Activated CD8-positive, alpha-beta T cell treated with anti-CD3 and anti-CD28 coated beads for 36 hours (primary cell): ENCODE measurements at regions not wholly inside any gene's neighbourhood (a gene's known extent, or its start where the extent isn't known, plus 50 kb on each side); places are given as distances from the start of the nearest gene placed in this dataset.

Experiments used
- ATAC-seq: fragments of 200-7000 bp; cut with Tn5 transposase; one replicate; pipeline ENCODE4 v1.10.0; 2021; ENCODE audit warnings: mild to moderate bottlenecking, moderate library complexity
- CTCF ChIA-PET: fragments of 350-600 bp; sonication (Branson Sonifier 250); formaldehyde crosslinking; loops from one replicate; lab custom pipeline; 2021; ENCODE audit warnings: antibody characterized with exemption; lab: Charles Lee
- POLR2A ChIA-PET: fragments of 350-600 bp; sonication (Branson Sonifier 250); formaldehyde crosslinking; loops from one replicate; lab custom pipeline; 2021; ENCODE audit warnings: antibody characterized with exemption; lab: Charles Lee
- DNase-seq: peaks from one replicate; pipeline ENCODE4 v3.0.0-alpha.2; 2020
- H3K27ac Mint-ChIP-seq: one replicate; pipeline ENCODE4 v1.8.0; 2021; ENCODE audit warnings: mild to moderate bottlenecking, mixed read lengths
- H3K27me3 Mint-ChIP-seq: one replicate; pipeline ENCODE4 v1.8.0; 2021; ENCODE audit warnings: mixed read lengths
- H3K36me3 Mint-ChIP-seq: one replicate; pipeline ENCODE4 v1.8.0; 2021; ENCODE audit warnings: low read depth, mixed read lengths
- H3K4me1 Mint-ChIP-seq: one replicate; pipeline ENCODE4 v1.8.0; 2021; ENCODE audit warnings: low read depth, mixed read lengths
- H3K4me3 Mint-ChIP-seq: one replicate; pipeline ENCODE4 v1.8.0; 2021; ENCODE audit warnings: mild to moderate bottlenecking, moderate library complexity, mixed read lengths
- H3K9me3 Mint-ChIP-seq: one replicate; pipeline ENCODE4 v1.8.0; 2021; ENCODE audit warnings: mixed read lengths
- intact Hi-C: fragments of 100-400 bp; cut with micrococcal nuclease; formaldehyde crosslinking; loops from one replicate; pipeline ENCODE4 v1.10.0; 2022
- TF ChIP-seq, protein P1 (sequence below): fragments of 200-600 bp; IDR thresholded peaks from one replicate; pipeline ENCODE4 v1.8.0; 2022; ENCODE audit warnings: antibody characterized with exemption, mild to moderate bottlenecking

GRCh38 chr13:39210961-39211534, 172.8 kb downstream of the NHLRC3 start:
- Mint-ChIP-seq H3K4me3 (no peak overlapping the region), H3K27me3 (peaks cover 18% of the 10 kb centered on the region)
- intact Hi-C loops, result no loop called here

GRCh38 chr13:39215971-39216370, 177.7 kb downstream of the NHLRC3 start:
- H3K27ac Mint-ChIP-seq, result no peak overlapping the region
- ChIA-PET CTCF (no interaction called here), POLR2A (no interaction called here)

More at GRCh38 chr13:39210961-39211534, 172.8 kb downstream of the NHLRC3 start:
- POLR2A ChIA-PET, result no interaction called here
- TF ChIP-seq, protein P1, sequence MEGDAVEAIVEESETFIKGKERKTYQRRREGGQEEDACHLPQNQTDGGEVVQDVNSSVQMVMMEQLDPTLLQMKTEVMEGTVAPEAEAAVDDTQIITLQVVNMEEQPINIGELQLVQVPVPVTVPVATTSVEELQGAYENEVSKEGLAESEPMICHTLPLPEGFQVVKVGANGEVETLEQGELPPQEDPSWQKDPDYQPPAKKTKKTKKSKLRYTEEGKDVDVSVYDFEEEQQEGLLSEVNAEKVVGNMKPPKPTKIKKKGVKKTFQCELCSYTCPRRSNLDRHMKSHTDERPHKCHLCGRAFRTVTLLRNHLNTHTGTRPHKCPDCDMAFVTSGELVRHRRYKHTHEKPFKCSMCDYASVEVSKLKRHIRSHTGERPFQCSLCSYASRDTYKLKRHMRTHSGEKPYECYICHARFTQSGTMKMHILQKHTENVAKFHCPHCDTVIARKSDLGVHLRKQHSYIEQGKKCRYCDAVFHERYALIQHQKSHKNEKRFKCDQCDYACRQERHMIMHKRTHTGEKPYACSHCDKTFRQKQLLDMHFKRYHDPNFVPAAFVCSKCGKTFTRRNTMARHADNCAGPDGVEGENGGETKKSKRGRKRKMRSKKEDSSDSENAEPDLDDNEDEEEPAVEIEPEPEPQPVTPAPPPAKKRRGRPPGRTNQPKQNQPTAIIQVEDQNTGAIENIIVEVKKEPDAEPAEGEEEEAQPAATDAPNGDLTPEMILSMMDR, result no peak
- Mint-ChIP-seq H3K9me3 (peaks cover 2% of the 10 kb centered on the region), H3K36me3 (no peaks in the 10 kb centered on the region), H3K27ac (no peak overlapping the region), H3K4me1 (no peaks in the 10 kb centered on the region)
- CTCF ChIA-PET, result no interaction called here
- DNase-seq, result no peak
- no peak for ATAC-seq

GRCh38 chr13:39217471-39217870, 179.2 kb downstream of the NHLRC3 start:
- H3K27ac Mint-ChIP-seq, result no peak overlapping the region
- H3K4me1 Mint-ChIP-seq, result no peaks in the 10 kb centered on the region
- no peak overlapping the region for H3K4me3 Mint-ChIP-seq
- H3K36me3 Mint-ChIP-seq, result no peaks in the 10 kb centered on the region
- peaks cover 7% of the 10 kb centered on the region for H3K27me3 Mint-ChIP-seq
- CTCF ChIA-PET, result interaction anchor here (0.5 to 1.5 kb wide), 2 partner anchors 9 to 111 kb away, joined by 3 to 5 read pairs; no protein-coding TSS in a partner anchor
- H3K9me3 Mint-ChIP-seq, result no peaks in the 10 kb centered on the region
- TF ChIP-seq, protein P1, result no peak
- intact Hi-C loops, result no loop called here
- DNase-seq (no peak), ATAC-seq (no peak)
- POLR2A ChIA-PET, result no interaction called here

More at GRCh38 chr13:39215971-39216370, 177.7 kb downstream of the NHLRC3 start:
- H3K36me3 Mint-ChIP-seq, result no peaks in the 10 kb centered on the region
- no peak overlapping the region for H3K4me3 Mint-ChIP-seq
- intact Hi-C loops, result no loop called here
- TF ChIP-seq, protein P1, result no peak
- H3K9me3 Mint-ChIP-seq, result no peaks in the 10 kb centered on the region
- H3K27me3 Mint-ChIP-seq, result peaks cover 11% of the 10 kb centered on the region
- no peaks in the 10 kb centered on the region for H3K4me1 Mint-ChIP-seq
- ATAC-seq (no peak), DNase-seq (no peak)

DNA sequence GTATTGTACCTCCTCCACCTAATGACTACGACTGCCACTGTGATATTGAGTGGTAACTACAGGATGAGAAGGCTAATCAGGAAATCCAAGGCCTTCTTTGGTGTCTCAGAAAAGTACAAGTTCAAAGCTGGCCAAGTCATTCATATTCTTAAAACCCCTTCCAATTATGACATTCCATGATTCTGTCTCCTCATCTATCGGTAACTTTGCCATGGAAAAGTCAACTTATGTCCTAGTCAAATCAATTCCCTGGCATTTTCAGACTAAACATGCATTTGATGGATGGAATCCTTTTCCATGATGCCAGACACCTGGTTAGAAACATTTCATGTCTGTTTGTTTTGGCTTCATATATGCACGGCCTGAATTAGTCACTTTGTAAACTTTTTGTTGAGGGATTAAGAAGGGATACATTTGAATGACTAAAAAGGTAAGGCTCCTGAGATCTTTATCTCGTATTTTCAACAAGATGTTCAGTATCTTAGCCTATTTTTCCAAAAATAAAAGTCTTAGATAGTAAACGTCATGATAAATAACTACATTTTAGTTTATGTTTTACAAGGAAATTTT, 186.5 kb downstream of the NHLRC3 start:
- ChIA-PET CTCF (no interaction called here), POLR2A (no interaction called here)
- intact Hi-C loops, result no loop called here
- ATAC-seq (no peak), DNase-seq (no peak)
- Mint-ChIP-seq H3K4me1 (no peaks in the 10 kb centered on the region), H3K9me3 (no peaks in the 10 kb centered on the region), H3K27ac (no peak overlapping the region), H3K36me3 (no peaks in the 10 kb centered on the region), H3K4me3 (no peak overlapping the region), H3K27me3 (peaks cover 2% of the 10 kb centered on the region)
- TF ChIP-seq, protein P1, result no peak

DNA sequence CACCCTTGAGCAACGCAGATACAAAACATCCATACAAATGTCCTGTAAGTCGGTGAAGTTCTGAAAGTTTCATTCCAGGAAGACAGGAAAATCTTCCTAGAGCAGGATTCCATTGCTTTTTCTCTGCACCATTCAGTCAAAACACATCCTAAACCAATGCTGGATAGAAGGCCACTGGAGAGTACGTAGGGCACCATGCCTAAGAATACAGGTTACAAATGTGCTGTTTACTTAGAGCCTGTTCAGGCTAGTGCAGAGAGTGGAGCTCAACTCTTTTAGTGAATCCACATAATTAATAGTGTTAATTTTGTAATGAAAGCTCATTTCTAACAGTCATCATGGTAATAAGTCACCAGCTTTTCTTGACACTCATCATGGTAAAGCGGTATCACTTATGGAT, 187.6 kb downstream of the NHLRC3 start:
- Mint-ChIP-seq H3K4me1 (no peaks in the 10 kb centered on the region), H3K27ac (no peak overlapping the region), H3K9me3 (no peaks in the 10 kb centered on the region), H3K27me3 (peaks cover 2% of the 10 kb centered on the region), H3K4me3 (no peak overlapping the region), H3K36me3 (no peaks in the 10 kb centered on the region)
- POLR2A ChIA-PET, result no interaction called here
- intact Hi-C loops, result no loop called here
- no peak for ATAC-seq
- TF ChIP-seq, protein P1, result no peak
- CTCF ChIA-PET, result interaction anchor here (1.4 to 1.5 kb wide), 2 partner anchors 9 to 81 kb away, joined by 5 to 6 read pairs; no protein-coding TSS in a partner anchor
- no peak for DNase-seq
